ENCODE measurements at regions not wholly inside any gene's neighbourhood (a gene's known extent, or its start where the extent isn't known, plus 50 kb on each side); places are given as distances from the start of the nearest gene placed in this dataset.
"Not testable (repeated sequence)": the region's sequence is repeated elsewhere in the genome, so short reads cannot be mapped to it uniquely, and the experiment has no call there.

GRCh38 chr3:106485802-106486201, 617.0 kb upstream of the CBLB start:
- TF ChIP-seq CTCF (IDR thresholded peaks at IDR 0.05; ENCODE audit: insufficient read depth, low read length) (no peak), SPI1 (IDR thresholded peaks at IDR 0.05; ENCODE audit: borderline replicate concordance, low read depth) (no peak), POLR2AphosphoS5 (IDR thresholded peaks at IDR 0.05; ENCODE audit: low read depth) (no peak)
- TF ChIP-seq, protein P1, sequence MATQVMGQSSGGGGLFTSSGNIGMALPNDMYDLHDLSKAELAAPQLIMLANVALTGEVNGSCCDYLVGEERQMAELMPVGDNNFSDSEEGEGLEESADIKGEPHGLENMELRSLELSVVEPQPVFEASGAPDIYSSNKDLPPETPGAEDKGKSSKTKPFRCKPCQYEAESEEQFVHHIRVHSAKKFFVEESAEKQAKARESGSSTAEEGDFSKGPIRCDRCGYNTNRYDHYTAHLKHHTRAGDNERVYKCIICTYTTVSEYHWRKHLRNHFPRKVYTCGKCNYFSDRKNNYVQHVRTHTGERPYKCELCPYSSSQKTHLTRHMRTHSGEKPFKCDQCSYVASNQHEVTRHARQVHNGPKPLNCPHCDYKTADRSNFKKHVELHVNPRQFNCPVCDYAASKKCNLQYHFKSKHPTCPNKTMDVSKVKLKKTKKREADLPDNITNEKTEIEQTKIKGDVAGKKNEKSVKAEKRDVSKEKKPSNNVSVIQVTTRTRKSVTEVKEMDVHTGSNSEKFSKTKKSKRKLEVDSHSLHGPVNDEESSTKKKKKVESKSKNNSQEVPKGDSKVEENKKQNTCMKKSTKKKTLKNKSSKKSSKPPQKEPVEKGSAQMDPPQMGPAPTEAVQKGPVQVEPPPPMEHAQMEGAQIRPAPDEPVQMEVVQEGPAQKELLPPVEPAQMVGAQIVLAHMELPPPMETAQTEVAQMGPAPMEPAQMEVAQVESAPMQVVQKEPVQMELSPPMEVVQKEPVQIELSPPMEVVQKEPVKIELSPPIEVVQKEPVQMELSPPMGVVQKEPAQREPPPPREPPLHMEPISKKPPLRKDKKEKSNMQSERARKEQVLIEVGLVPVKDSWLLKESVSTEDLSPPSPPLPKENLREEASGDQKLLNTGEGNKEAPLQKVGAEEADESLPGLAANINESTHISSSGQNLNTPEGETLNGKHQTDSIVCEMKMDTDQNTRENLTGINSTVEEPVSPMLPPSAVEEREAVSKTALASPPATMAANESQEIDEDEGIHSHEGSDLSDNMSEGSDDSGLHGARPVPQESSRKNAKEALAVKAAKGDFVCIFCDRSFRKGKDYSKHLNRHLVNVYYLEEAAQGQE (IDR thresholded peaks at IDR 0.05; ENCODE audit: insufficient replicate concordance, low read depth), result no peak
- DNase-seq (ENCODE audit: low read depth in 1 of 2, low spot score in 1 of 2), result no peak
- H3K27ac ChIP-seq (replicated peaks), result no peak overlapping the region
- H3K27me3 ChIP-seq (ENCODE audit: insufficient read depth, poor library complexity, severe bottlenecking), result no peaks in the 10 kb centered on the region
- H3K4me3 ChIP-seq (replicated peaks; ENCODE audit: insufficient read depth, low read length), result no peak overlapping the region

DNA sequence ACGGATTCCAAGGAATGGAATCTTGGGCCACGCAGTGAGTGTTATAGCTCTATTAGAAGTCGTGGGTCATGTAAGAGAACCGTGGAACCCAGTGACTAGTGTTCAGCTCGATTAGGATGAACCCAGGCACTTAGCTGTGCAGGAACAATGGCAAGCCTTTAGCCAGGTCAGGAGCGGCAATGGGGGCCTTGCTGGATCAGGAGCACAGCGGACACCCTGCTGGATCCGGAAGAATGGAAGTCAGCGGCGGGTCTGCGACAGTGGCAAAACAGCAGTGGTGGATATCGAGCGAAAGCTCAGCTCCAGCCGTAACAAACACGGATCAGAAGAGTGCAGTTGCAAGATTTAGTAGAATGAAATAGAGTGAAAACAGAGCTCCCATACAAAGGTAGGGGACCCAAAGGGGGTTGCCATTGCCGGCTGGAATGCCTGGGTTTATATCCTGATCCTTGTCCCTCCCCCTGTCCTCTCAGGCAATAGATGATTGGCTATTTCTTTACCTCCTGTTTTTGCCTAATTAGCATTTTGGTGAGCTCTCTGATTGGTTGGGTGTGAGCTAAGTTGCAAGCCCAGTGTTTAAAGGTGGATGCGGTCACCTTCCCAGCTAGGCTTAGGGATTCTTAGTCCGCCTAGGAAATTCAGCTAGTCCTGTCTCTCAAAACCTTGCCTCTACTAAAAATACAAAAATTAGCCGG, 618.3 kb upstream of the CBLB start:
- not testable (repeated sequence) for H3K27me3 ChIP-seq (ENCODE audit: insufficient read depth, poor library complexity, severe bottlenecking); H3K27ac ChIP-seq (replicated peaks); DNase-seq (ENCODE audit: low read depth in 1 of 2, low spot score in 1 of 2); H3K4me3 ChIP-seq (replicated peaks; ENCODE audit: insufficient read depth, low read length)

GRCh38 chr3:106488331-106488730, 619.5 kb upstream of the CBLB start:
- Histone ChIP-seq H3K4me3 (replicated peaks; ENCODE audit: insufficient read depth, low read length) (no peak overlapping the region), H3K27ac (replicated peaks) (no peak overlapping the region), H3K27me3 (ENCODE audit: insufficient read depth, poor library complexity, severe bottlenecking) (no peaks in the 10 kb centered on the region)
- TF ChIP-seq POLR2AphosphoS5 (IDR thresholded peaks at IDR 0.05; ENCODE audit: low read depth) (no peak), SPI1 (IDR thresholded peaks at IDR 0.05; ENCODE audit: borderline replicate concordance, low read depth) (no peak), GABPA (IDR thresholded peaks at IDR 0.05; ENCODE audit: low read depth) (no peak), CTCF (IDR thresholded peaks at IDR 0.05; ENCODE audit: insufficient read depth, low read length) (no peak)
- TF ChIP-seq, protein P1 (IDR thresholded peaks at IDR 0.05; ENCODE audit: insufficient replicate concordance, low read depth), result no peak
- DNase-seq (ENCODE audit: low read depth in 1 of 2, low spot score in 1 of 2), result no peak

GRCh38 chr3:106491796-106492195, 623.0 kb upstream of the CBLB start:
- DNase-seq (ENCODE audit: low read depth in 1 of 2, low spot score in 1 of 2), result no peak
- TF ChIP-seq POLR2AphosphoS5 (IDR thresholded peaks at IDR 0.05; ENCODE audit: low read depth), result no peak
- no peak for TF ChIP-seq GABPA (IDR thresholded peaks at IDR 0.05; ENCODE audit: low read depth)
- TF ChIP-seq SPI1 (IDR thresholded peaks at IDR 0.05; ENCODE audit: borderline replicate concordance, low read depth), result no peak
- no peak for TF ChIP-seq CTCF (IDR thresholded peaks at IDR 0.05; ENCODE audit: insufficient read depth, low read length)
- TF ChIP-seq, protein P1 (IDR thresholded peaks at IDR 0.05; ENCODE audit: insufficient replicate concordance, low read depth), result no peak
- Histone ChIP-seq H3K4me3 (replicated peaks; ENCODE audit: insufficient read depth, low read length) (no peak overlapping the region), H3K27ac (replicated peaks) (no peak overlapping the region), H3K27me3 (ENCODE audit: insufficient read depth, poor library complexity, severe bottlenecking) (no peaks in the 10 kb centered on the region)

All from HL-60 (cell line).